Activated CD8-positive, alpha-beta memory T cell treated with anti-CD3 and anti-CD28 coated beads, Interleukin-2, amount 50 U/mL, for 24 hours (primary cell): ENCODE measurements at regions not wholly inside any gene's neighbourhood (a gene's known extent, or its start where the extent isn't known, plus 50 kb on each side); places are given as distances from the start of the nearest gene placed in this dataset.
"Not testable (repeated sequence)": the region's sequence is repeated elsewhere in the genome, so short reads cannot be mapped to it uniquely, and the experiment has no call there.

Experiments used
- DNase-seq: peaks from one replicate; pipeline ENCODE4 v3.0.0-alpha.2; 2020; ENCODE audit errors: extremely low read depth

GRCh38 chr4:66279084-66279483 lies 608.8 kb upstream of the EPHA5 start:
- no peak for DNase-seq

DNA sequence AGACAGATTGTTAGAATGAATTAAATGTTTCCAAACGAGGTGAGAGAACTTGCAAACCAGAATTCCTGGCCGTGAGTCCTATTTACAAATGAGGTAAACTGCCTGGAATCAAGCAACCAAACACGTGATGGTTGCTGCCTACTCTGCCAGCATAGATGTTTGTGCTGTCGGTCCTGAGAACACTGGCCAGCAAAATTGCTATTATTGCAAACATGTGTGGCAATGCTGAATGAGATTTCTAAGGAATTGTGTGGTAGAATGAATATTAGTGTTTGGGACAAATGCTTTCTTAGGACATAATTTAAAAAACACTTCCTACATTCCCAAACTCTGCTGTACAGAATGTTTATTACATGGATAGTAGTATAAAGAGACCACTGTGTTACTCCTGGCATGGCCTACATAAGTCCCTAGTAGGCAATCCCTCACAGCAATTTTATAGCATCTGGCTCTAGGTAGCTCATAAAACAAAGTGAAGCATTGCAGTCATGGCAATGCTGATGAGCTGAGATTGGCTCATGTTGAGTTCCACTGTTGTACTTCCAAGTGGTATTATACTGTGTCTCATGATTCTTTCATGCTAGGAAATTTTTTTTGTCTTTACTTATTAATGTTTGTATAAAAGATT lies 605.2 kb upstream of the EPHA5 start:
- no peak for DNase-seq

DNA sequence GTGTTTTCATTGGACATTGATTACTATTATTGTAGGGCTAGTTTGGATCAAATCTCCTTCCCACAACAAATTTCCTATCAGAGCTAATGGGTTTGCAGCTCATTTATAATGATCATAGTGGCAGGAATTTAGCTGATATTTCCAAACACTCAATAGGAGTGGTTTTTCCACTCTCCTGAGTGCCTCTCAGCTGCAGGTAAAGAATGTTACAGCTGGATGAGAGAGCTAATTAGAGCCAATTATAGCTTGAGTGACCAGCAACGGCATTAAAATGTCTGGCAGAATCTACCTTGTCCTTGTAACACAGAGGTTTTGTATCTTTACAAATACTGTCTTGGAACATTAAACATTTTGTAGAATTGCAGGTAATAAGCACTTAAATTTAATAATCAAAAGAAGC lies 602.8 kb upstream of the EPHA5 start:
- no peak for DNase-seq

DNA sequence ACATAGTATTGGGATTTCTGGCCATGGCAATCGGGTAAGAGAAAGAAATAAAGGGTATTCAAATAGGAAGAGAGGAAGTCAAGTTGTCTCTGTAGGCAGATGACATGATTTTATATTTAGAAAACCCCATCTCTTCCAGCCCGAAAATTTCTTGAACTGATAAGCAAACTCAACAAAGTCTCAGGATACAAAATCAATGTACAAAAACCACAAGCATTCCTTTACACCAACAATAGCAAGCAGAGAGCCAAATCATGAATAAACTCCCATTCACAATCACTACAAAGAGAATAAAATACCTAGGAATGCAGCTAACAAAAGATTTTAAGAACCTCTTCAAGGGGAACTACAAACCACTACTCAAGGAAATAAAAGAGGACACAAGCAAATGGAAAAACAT lies 600.1 kb upstream of the EPHA5 start:
- DNase-seq = not testable (repeated sequence)

- not testable (repeated sequence) for DNase-seq
Measured at GRCh38 chr4:66266554-66266953, 596.3 kb upstream of the EPHA5 start.

DNA sequence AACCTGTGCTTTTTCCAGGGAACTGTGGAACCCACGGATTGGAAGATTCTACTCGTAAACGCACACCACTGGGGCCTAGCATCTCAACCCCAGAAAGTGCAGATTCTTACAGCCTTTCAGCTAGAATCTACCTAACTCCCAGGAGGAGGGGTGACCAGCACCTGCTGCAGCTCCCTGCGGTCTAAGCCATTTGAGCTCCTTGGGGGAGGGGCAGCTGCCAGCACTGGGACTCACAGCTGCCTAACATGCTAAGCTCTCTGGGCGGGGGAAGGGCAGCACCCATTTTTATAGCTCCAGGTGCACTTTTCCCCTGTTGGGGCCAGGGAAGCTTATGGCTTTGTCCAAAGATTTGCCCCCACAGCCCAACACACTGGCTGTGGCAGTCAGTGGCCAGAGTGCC lies 595.7 kb upstream of the EPHA5 start:
- no peak for DNase-seq

DNA sequence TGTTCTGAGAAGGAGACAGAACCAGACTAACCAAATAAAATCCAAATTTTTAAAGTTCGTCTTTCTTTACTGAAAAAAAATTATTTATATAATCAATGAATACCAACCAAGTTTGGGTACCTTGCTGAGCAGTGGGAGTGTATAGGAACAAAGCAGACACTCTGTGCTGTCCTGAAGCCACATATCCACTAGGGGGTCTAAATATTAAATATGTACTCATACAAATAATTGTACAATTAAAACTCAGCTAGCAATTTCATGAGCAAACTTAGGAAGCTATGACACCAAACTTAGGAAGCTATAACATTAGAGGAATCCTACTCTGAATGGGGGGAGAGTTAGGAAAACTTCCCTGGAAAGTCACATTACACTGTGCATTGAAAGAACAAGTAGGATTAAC lies 582.0 kb upstream of the EPHA5 start:
- no peak for DNase-seq

DNA sequence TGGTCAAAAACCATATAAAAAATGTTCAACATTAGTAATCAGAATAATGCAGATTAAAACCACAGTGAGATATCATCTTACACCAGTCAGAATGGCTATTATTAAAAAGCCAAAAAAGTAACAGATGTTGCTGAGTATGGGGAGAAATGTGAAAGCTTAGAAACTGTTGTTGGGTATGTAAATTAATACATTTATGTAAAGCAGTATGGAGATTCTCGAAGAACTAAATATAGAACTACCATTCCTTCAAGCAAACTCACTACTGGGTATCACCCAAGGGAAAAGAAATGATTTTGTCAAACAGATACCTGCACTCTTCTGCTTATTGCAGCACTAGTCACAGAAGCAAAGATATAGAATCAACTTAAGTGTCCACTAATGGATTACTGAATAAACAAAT lies 576.4 kb upstream of the EPHA5 start:
- no peak for DNase-seq

DNA sequence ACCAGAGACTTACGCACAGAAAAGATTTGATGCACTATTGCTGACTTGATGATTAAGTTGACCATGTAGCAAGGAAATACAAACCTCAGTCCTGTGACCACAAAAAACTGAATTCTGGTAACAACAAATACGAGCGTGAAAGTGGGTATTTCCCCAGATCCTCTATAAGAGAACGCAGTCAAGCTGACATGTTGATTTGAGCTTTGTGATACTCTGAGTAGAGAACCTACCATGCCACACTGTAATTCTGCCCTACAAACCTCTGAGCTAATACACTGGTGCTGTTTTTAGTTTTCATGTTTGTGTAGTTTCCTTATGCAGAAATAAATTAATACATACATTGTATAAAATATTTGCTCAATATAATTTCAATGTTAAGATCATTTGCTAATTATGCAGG lies 565.6 kb upstream of the EPHA5 start:
- no peak for DNase-seq

GRCh38 chr4:66229885-66230284 lies 559.6 kb upstream of the EPHA5 start:
- no peak for DNase-seq

DNA sequence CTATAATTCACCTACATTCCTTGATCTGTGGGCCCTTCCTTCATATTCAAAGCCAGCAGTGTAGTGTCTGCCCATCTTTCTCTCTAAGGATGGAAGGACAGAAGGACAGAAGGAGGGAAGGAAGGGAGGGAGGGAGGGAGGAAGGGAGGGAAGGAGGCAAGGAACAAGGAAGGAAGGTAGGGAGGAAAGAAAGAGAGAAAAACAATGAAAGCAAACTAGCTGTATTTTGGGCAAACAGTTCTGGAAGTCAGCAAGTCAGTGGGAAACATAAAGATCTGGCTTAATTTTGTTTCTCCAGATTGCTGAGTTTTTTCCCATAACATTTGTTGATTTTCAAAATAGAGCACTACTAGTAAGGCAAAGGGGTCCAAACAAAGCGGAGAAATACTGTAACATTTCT lies 555.2 kb upstream of the EPHA5 start:
- no peak for DNase-seq

GRCh38 chr4:66223068-66223703 lies 552.9 kb upstream of the EPHA5 start:
- DNase-seq = no peak

DNA sequence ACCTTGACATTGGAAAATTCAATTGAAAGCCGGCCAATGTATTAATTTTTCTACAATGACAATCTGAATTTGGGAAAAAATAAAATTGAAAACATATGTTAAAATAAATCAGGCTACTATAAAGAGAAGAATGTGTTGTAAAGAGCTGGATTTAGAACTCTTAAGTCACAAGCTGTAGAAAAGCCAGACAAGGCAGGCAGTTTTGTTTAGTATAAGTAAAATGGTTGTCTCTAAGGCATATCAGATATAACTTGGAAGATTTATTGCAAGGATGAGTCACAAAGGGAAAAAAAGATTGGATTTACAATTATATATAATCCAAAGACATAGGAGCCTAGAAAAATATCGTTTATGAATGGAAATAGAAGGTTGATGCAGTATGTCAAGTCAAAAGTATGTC lies 549.1 kb upstream of the EPHA5 start:
- DNase-seq = no peak

- DNase-seq = no peak
Measured at GRCh38 chr4:66216252-66216651, 546.0 kb upstream of the EPHA5 start.

- no peak for DNase-seq
Measured at GRCh38 chr4:66212489-66212888, 542.2 kb upstream of the EPHA5 start.

DNA sequence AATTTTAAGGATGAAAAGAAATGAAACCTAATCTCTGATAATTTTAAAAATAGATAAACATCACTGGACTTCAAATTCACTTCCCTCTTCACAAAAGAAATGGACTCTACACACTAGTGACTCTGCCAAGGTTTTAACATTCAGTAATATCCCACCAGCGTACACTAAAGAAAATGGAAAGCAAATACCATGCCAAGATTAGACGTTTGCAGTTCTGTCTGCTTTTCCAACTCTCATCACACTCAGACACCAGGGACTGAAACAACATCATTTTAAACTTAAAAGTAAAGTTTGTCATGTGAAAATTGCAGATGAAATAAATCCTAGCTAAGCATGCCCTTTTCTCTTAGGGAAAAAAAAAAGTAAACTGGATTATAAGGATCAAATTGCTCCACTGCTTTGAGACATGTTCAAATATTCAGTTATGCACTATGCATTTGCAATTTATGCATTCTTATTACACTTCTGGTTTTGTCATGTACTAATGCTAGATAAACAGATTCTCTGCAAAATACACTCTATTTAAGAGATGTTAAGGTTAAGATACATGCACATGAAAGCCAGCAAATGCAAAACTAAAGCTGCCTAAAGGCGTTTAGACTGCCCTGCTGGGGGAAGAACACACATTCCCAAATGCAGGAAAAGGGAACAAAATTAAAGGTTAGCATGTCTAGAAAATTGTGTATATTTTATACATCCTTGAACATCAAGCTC lies 534.4 kb upstream of the EPHA5 start:
- no peak for DNase-seq

DNA sequence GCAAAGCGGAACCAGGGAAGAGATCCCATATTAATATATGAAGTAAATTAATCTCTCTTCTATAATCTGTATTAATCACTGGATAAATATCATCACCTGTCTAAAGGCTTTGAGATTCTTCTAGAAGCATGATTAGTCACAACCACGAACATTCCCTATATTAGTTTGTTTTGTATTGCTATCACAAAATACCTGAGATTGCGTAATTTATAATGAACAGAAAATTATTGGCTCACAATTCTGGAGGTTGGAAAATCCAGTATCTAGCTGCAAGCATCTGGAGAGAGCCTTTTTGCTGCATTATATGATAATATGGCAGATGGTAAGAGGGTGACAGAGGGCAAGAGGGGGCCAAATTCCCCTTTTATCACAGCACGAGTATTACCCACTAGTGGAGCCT lies 532.6 kb upstream of the EPHA5 start:
- no peak for DNase-seq

- DNase-seq = no peak
Measured at GRCh38 chr4:66197451-66197850, 527.2 kb upstream of the EPHA5 start.

GRCh38 chr4:66193487-66193886 lies 523.2 kb upstream of the EPHA5 start:
- DNase-seq = no peak

DNA sequence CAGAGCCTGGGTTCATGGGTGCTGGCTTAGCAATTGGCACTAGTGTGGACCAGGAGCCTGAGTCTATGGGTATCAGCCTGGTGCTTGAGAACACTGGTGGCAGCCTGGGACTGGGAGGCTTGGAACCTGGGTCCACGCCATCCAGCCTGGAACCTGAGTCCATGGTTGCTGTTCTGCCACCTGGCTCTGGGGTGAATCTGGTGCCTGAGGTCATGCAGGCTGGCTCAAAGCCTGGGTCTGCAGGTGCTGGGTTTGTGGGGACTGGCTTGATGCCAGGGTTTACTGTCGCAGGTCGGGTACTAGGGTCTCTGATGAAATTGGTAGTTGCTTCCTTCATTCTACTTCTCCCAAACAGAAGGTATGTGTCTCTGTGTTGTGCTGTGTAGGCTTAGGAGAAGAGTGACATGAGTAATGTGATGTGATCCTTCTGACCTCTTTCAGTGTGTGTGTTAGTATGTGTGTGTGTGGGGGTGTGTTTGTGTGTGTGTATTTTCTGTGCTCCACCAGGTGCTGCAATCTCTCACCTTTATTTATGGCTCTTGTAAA lies 517.0 kb upstream of the EPHA5 start:
- DNase-seq = no peak

DNA sequence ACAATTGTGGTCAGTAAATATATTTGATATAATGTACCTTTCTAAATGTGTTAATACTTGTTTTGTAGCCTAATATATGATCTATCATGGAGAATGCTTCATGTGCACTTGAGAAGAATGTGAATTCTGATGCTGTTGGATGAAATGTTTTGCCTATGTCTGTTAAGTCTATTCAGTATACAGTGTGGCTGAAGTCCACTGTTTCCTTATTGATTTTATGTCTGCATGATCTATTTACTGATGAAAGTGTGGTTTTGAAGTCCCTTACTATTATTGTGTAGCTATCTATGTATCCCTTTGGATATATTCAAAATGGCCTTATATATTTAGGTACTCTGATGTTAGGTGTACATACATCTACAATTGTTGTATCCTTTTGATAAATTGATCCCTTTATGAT lies 515.8 kb upstream of the EPHA5 start:
- no peak for DNase-seq

DNA sequence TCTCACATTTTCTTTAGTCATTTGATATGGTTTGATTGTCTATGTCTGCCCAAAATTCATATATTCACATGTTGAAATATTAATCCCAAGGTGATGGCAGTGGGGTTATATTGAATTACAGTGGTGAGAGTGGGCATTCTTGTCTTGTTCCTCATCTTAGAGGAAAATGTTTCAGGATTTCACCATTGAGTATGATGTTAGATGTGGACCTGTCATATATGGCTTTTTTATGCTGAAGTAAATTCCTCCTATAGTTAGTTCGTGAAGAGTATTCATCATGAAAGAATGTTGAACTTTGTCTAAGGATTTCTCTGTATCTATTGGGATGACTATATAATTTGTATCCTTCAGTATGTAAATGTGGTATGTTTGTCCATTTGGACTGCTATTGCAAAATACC lies 512.3 kb upstream of the EPHA5 start:
- DNase-seq = no peak

DNA sequence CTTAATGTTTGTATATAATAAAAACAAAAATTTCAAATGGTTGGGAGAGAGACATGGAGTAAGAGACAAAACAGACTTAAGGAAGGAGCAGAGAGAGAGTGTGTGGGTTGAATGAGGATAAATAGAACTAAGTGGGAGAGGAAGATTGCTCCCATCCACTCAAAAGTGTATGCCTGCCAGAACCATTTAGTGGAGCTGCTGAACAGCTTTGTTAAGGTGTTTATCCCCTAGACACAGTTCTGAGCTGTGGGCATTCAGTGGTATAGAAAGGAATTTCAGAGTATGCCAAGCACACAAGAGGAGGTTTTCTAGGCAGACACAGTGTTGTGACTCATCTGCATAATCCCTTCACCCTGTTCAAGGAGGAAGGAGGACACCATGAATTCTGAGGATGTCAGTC lies 508.6 kb upstream of the EPHA5 start:
- no peak for DNase-seq
